SKM-1 treated with dmso at 0.1 percent for 144 hours (cell line): ENCODE measurements at regions not wholly inside any gene's neighbourhood (a gene's known extent, or its start where the extent isn't known, plus 50 kb on each side); places are given as distances from the start of the nearest gene placed in this dataset.

Experiments used
- DNase-seq: peaks from one replicate; lab custom pipeline; 2025; ENCODE audit not compliant: unreplicated experiment; lab: John Stamatoyannopoulos, UW

DNA sequence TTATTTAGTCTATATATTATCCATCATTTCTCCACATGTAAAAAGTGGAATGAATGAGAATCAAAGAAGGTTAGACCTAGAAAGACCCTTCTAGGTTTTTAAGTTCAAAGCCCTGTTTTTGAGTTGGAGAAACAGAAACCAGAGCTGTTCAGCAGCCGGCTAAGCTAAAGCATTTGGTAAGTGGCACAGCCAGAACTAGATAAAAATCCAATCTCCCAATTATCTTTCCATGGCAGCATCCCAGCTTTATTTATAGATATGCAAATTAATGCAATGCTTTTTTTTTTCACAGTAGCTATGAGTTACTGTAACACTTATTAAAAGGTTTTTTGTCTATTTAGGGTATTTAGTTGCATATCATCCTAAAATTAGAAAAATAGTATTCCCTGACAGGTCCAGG lies 85.1 kb downstream of the NIBAN1 start:
- no peak for DNase-seq

- DNase-seq, result no peak
Measured at GRCh38 chr1:184888505-184888904, 85.8 kb downstream of the NIBAN1 start.

- no peak for DNase-seq
Measured at GRCh38 chr1:184882957-184883815, 91.1 kb downstream of the NIBAN1 start.

DNA sequence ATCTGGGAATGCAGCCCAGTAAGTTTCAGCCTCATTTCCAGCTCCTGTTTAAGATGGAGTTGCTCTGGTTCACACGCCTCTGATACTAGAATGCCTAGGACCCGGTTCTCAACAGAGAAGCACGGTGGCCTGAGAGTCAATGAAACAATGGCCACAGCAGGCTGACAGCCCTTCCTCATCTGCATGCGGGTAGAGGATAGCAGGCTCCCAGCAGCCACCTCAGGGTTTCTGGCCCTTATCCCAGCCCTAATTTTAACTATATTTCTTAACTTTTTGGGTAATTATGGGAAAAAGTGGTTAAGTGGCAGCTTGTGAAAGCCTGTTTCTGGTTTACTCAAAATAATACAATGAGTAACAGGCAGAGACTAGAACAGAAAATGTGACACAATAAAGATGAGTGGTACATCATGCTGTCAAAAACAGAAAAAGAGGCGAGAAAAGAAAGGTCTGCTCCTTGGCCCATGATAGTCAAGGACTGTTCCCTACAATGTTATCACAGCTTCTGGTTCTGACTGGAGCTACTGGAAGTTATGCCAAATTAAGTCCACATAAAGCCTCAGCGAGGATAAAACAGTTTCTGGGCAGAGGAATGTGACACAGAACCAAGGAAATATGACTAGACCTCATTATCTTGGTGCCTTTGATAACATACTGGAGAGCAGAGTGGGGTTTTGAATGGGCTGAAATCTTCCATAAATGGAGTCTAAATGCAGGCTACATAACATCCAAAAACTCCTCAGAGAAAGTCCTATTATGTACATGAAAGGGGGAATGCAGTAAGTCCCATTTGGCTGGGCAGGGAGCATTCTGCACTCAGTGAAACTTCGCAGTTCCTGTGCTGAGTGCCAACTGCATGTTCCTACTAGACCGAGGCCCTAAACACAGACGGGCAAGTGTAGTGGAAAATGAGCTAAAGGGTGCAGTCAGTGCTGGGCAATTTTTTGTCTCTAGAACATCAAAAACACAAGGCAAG lies 92.1 kb downstream of the NIBAN1 start:
- peak; percentile 83 for DNase-seq

DNA sequence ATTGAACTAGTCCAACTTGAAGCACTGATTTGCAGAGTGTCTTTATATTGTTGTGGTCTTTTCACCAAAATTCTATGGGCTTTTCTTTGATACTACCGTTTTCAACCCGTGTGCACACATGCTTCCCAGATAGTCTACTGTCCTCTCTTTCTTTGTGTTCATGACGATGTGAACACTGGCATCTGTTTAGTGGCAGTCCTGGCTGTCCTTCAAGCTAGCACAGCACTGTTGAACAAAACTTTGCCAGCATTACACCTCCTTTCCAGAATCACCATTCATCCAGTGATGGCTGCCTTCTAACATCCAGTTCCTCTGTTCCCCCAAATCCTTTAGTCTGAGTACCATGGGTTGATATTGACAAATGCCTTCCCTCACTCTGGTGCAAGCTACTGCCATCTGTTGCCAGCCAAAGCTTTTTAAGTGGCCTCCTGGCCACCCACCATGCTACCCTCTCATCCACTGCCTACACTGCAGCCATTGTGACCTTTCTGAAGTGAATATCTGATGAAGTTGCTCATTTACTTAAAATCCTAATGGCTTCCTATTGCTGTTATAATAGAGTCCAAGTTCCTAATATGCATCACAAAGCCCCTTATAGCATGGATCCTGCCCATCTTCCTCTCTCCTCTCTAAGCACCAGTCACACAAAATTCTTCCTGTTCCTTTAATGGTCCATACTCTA lies 94.3 kb downstream of the NIBAN1 start:
- DNase-seq, result no peak

DNA sequence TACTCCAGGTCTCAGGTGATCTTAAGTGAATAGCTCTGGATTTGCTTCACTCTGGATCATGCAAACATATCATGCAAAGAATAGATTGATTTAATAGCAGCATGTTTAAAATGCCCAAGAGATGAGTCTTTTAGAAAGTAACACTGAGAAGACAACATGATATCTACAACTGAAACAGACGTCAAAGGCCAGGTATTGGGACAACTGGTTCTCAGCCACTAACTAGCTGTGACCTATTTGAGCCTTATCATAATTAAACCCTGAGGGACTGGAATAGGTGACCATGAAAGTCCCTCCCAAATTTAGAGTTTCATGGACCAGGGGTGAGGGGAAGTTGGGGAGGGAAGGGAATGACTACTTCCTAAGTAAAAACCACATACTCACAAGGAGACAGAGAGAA lies 95.7 kb downstream of the NIBAN1 start:
- DNase-seq, result no peak

DNA sequence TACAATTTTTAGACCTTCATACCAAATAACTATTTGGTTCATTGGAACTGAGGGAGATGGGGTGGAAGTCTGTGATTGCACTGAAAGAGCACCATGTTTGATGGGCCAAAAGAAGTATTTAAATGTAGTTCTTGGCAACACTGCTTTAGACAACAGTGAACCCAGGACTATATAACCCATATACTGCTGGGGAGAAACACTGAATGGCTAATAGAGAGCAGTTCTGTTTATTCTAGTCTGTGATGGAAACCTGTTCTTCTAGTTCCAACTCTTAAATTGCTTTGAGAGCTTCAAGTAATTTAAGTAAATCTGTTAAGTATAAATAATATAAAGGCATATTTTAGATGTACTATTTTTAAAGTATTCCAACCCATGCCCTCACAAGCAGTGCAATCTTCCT lies 96.3 kb downstream of the NIBAN1 start:
- DNase-seq, result no peak

DNA sequence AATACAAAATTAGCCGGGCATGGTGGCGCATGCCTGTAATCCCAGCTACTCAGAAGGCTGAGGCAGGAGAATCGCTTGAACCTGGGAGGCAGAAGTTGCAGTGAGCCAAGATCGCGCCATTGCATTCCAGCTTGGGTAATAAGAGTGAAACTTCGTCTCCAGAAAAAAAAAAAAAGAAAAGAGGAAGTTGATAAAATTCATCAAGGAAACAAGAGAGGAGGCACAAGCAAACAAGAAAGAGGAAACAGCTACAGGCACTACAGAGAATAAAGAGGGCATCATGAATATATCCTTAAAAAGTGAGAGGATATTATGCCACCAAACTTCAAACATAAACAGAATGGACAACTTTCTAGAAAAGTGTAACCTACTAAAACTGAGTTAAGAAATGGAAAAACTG lies 98.3 kb downstream of the NIBAN1 start:
- DNase-seq, result peak; percentile 96

GRCh38 chr1:184875218-184875617 lies 99.1 kb downstream of the NIBAN1 start:
- no peak for DNase-seq

DNA sequence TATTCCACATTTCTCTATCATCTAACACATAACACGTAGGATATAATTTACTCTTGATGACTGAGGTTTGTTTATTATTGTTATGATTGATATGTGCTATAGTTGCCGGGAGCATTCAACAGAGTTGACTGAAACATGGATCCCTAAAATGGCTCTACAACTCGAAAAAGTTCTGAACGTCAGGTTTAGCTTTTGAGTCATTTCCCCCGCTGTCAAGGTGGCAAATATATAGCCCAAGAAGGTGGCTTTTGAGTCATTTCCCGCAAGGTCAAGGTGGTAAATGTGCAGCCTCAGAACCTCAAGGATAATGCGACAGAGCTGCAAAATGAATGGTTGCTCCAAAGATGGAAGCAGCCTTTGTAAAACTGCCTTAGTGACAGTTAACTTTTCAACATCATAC lies 104.0 kb downstream of the NIBAN1 start:
- no peak for DNase-seq

GRCh38 chr1:184867866-184868689 lies 106.2 kb downstream of the NIBAN1 start:
- peak; percentile 68 for DNase-seq

DNA sequence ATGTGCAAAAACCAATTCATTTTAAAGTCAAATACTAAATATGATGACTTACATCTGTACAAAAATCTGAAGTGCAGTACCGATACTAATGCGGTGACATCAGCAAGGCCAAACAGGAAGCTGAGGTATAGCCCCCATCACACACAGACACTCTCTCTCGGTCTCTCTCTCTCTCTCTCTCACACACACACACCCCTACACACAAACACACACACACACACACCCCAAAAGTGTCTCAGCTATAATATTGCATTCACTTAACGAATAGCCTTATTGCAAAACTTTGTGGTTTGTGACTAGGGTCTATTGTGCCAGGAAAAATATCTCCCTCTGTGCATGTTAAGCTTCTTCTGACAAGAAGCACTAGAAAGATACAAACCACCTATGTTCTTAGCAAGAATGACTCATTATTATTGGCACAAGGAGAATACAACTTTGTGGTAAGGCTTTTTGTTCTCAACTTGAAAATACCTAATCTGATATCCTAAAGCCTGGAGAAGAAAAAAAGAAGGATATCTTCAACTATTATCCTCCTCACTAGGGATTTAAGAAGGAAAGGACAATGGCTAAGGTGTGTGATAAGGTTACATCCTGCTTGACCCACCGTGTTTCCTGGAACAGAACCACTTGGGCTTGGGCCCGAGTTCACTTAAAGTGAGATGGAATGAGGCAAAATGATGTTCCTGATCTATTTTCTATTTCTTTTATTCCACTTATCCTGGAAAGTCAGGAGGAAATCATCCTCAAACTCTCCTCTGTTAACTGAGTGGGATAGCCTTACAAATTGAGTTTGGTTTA lies 107.1 kb downstream of the NIBAN1 start:
- peak; percentile 94 for DNase-seq

- DNase-seq, result no peak
Measured at GRCh38 chr1:184866586-184866985, 107.7 kb downstream of the NIBAN1 start.

DNA sequence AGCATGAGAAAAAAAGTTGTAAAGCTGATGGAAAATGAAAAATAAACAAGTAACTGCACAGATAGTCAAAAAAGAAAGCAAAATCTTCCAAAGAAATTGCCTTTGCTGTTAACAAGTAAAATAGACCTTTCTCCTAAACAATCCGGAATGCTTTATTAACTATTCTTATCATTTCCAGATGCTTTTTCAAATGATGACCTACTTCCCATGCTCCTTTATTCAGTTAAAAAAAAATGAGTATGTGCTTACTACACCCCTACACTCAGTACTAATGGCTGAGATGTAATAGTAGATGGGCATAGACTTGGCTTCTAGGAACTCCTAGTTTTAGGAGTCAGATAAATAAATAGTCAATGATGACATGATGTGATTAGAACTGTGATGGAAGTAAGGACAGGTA lies 108.5 kb downstream of the NIBAN1 start:
- no peak for DNase-seq

DNA sequence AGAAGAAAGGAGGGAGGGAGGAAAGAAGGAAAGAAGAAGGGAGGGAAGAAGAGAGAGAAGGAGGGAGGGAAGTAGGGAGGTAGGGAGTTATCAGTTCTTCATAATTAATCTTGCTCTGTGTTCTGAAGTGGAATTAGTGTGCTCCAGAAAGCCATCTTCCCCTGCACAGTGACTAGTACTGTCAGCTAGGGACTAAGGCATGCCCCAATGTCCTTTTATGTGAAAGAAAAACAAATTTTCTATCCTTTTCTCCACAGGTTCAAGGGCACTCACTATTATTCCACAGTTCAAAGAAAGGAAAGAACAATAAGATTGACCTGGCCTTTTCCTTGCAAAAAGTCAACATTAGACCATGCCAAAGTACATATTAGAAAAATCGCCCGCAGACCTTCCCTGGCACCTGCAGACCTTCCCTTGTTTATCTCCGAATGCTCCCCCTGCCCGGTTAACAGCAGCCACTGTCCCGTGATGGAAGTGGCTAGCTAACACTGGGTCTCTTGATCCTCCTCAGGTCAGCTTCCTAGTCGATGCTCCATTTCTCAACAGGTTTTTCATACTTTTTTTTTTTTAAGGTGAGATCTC lies 107.2 kb upstream of the EDEM3 start:
- DNase-seq, result no peak

- no peak for DNase-seq
Measured at GRCh38 chr1:184860985-184861754, 106.5 kb upstream of the EDEM3 start.

- DNase-seq, result no peak
Measured at GRCh38 chr1:184860535-184860934, 105.9 kb upstream of the EDEM3 start.

- no peak for DNase-seq
Measured at GRCh38 chr1:184859381-184860105, 104.9 kb upstream of the EDEM3 start.
